HG03103 (cell line): ENCODE measurements at regions not wholly inside any gene's neighbourhood (a gene's known extent, or its start where the extent isn't known, plus 50 kb on each side); places are given as distances from the start of the nearest gene placed in this dataset.
A peak's percentile ranks its signal among the peaks of the same experiment; 100 is the strongest.

Experiments
- ATAC-seq: cut with Tn5 transposase; IDR thresholded peaks from one replicate; pipeline ENCODE4 v1.9.1; 2021; ENCODE audit warnings: low read depth; ENCODE audit not compliant: unreplicated experiment

- ATAC-seq: no peak
These were observed 591.4 kb downstream of the FGF9 start for GRCh38 chr13:22262001-22262885.

GRCh38 chr13:22263185-22263584 lies 592.3 kb downstream of the FGF9 start:
- ATAC-seq: no peak

- ATAC-seq: no peak
These were observed 594.7 kb downstream of the FGF9 start for GRCh38 chr13:22265563-22265962.

GRCh38 chr13:22270881-22271280 lies 600.0 kb downstream of the FGF9 start:
- no peak for ATAC-seq

GRCh38 chr13:22271903-22272302 lies 601.0 kb downstream of the FGF9 start:
- ATAC-seq: no peak

GRCh38 chr13:22275393-22275792 lies 604.5 kb downstream of the FGF9 start:
- no peak for ATAC-seq

GRCh38 chr13:22276616-22277015 lies 605.7 kb downstream of the FGF9 start:
- no peak for ATAC-seq

GRCh38 chr13:22278336-22278929 lies 607.6 kb downstream of the FGF9 start:
- ATAC-seq: no peak

DNA sequence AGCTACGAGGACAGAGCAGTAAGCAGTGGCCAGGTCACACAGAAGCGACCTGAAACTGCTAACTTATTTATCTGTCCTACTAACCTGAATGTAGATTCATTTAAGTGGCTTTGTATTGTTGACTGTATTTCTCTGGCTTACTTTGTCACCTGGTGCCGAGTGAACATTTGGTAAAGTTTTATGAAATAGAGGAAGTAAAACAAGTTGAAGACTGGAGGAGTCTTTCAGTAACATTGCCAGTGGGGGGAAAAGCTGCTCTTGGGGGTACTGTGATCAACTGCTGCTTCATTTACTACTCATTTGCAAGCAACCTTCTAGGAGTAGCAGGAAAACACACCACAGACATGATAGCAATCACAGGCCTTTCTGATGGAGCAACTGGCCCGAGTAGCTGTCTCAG lies 615.0 kb downstream of the FGF9 start:
- no peak for ATAC-seq

DNA sequence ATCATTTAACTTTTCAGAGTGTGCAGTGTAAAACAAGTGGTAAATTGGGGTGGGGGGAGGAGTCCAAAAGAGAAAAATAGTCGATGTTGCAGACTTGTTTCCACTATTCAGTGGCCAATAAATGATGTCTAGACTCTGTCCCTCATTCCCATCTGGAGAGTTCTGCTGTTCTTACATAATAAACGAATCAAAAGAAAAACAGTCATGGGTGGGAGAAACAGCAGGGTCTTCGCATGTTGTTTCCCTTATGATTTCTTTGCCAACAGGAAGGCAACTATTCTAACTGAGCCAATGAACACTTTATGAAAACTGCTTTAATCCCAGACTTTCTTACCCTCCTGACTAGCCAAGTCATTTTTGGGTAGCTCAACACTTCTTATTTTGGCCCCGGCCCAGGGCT lies 615.5 kb downstream of the FGF9 start:
- ATAC-seq: no peak

DNA sequence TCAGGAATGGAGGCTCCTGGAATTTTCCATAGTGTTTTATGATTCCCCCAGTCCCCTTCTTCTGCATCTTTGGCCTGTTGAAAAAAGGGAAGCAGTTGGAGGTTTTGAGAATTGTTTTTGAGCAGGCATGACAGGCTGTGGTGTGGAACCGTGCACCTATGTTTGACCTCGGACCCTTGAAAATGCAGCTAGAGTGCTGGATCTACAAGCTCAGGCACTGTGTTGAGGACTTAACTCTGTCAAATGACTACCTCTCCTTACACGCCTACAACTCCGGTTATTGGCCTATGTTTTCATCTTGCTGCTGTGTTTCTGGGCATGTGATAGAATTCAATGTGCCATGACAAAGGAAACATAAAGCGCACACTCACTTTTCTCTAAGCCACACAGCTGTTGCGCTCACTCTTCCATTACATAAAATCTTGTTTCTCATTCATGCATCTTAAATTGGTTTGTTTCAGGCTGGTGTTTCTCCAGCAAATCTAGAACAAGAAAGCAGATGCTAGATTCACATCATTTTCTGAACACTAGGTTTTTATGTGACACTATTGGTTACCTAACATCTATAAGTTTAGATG lies 616.6 kb downstream of the FGF9 start:
- peak; percentile 62 for ATAC-seq

GRCh38 chr13:22288496-22288895 lies 617.6 kb downstream of the FGF9 start:
- ATAC-seq: no peak

- no peak for ATAC-seq
These were observed 618.8 kb downstream of the FGF9 start for GRCh38 chr13:22289711-22290110.

DNA sequence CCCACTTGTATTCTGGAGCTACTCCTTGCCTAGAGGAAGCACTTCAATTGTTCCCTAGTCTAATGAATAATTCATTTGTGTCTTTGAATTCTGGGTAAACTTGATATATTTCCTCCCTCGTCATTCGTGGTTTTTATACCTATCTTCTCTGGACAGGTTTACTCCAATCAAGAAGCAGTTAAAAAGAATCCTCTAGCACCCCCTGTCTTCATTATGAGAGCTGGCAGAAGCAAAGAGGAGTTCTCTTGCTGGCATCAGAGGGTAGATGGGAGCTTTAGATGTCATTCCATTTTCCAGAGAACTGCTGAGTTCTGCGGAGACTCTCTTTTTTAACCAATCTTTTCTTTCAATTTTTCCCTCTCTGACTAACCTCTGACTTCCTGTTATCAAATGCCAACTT lies 627.7 kb downstream of the FGF9 start:
- ATAC-seq: no peak

DNA sequence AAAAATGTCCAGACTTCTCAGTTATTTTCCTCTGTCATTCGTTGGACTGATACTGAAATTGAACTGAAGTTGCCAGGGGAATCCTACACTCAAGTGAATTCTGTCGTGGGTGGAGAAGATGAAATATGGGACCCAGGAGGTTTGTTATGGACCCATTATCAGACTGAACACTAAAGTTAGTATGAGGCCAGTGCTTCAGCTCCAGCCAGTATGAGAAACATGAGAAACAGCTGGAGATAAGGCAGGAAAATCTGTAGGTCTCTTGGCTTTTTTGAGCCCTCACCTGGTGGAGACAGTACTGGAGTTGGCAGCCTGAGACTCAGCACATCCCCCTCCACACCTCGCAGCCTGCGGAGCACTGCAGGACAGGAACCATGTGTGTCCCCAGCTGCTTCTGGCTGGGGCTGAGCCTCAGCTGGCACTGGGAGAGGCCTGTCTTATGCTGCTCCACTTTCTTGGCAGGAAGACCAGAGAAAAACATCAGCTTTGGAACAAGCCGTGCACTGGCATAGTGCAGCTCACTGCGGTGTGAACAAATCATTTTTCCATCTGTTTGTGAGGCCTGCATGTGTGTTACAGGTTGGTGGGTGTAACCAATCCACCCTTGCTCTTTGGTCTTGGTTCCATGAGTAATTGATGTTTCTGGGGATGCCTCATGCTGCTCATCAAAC lies 641.0 kb downstream of the FGF9 start:
- no peak for ATAC-seq

DNA sequence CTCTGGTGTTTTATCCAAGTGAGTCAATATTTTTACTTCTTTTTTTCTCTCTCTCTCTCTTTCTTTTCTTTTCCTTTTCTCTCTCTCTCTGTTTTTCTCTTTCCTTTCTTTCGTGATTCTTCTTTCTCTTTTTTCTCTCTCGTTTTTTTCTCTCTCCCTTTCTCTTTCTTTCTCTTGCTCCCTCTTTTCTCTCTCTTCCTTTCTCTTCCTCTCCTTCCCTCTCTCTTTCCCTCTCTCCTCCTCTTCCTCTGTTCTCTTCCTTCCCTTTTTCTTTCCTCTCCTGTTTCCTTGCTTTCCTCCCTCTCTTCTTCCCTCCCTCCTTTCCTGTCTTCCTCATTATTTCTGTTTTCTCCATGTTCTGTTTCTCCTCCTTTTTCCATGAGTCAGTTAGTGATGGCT lies 641.5 kb downstream of the FGF9 start:
- ATAC-seq: no peak

- no peak for ATAC-seq
These were observed 645.7 kb downstream of the FGF9 start for GRCh38 chr13:22316494-22317025.

DNA sequence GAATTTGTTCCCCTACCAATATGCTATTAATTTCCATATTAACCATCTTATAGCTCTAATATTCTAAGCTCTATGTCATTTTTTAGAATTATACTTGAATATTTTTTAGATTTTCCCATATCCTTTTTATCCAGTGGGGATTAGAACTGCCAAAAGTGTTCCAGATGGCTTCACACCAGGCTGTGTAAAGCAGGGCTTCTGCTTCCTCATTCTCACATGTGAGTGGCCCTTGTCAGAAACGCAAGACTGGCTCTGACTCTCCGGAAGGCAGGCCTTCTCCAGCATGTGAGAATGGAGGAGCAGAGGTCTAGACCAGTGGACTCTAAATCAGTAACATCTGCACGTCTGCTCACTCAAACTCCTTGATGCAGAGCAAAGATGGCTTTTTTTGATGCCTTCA lies 650.1 kb downstream of the FGF9 start:
- ATAC-seq: no peak

GRCh38 chr13:22325761-22326160 lies 654.9 kb downstream of the FGF9 start:
- ATAC-seq: no peak

DNA sequence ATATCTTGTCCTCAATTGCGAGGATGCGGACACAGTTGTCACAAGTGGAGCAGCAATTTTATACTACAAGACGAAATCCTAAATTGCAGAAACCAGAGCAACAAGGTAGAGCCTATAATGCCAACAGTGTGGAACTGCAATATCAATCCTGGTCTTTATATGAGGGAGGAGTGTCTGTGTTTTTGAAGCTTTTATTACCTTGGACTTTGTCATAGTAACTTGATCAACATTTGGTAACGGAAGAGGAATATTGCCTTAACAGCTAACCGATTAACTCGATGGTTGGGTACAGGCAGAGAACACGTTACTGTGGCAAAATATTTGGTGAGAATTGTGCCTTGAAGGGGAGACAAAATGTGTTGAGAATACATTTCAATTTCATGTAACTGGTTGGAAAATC lies 661.5 kb downstream of the FGF9 start:
- no peak for ATAC-seq

- peak; percentile 86 for ATAC-seq
These were observed 665.6 kb downstream of the FGF9 start for GRCh38 chr13:22336460-22336859.
